ENCODE measurements at regions not wholly inside any gene's neighbourhood (a gene's known extent, or its start where the extent isn't known, plus 50 kb on each side); places are given as distances from the start of the nearest gene placed in this dataset.

DNA sequence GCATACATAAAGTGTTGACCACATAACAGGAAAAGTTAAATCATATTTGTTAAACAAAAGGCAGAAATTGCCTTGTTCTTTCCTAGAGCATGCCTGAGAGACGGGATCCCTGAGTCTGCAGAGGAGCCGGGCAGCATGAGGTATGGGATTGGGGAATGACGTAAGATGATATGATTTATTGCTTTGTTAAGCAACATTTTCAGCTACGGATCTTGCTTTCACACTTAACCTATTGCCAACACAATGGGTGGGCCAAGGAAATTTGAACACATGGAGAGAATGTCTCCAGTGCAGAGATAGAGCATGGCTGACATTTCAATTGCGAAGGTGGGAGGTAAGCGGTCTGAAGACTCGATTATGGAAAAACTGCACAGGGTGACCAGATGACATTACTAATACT, 76.7 kb downstream of the EMX2 start:
- intact Hi-C loops (cut with DNase I), result no loop called here
- H3K27ac ChIP-seq, result no peak overlapping the region
- H3K4me1 ChIP-seq, result no peaks in the 10 kb centered on the region
- WGBS, 2 donors, result 63 to 74% methylated on average over 7 of the region's 7 CpGs
- H3K4me3 ChIP-seq, result no peak overlapping the region
- no peaks in the 10 kb centered on the region for H3K9me3 ChIP-seq
- no peaks in the 10 kb centered on the region for H3K36me3 ChIP-seq
- H3K27me3 ChIP-seq, result peaks cover 0 to 21% (median 0%) of the 10 kb centered on the region in 4 donors
- TF ChIP-seq, protein P1, sequence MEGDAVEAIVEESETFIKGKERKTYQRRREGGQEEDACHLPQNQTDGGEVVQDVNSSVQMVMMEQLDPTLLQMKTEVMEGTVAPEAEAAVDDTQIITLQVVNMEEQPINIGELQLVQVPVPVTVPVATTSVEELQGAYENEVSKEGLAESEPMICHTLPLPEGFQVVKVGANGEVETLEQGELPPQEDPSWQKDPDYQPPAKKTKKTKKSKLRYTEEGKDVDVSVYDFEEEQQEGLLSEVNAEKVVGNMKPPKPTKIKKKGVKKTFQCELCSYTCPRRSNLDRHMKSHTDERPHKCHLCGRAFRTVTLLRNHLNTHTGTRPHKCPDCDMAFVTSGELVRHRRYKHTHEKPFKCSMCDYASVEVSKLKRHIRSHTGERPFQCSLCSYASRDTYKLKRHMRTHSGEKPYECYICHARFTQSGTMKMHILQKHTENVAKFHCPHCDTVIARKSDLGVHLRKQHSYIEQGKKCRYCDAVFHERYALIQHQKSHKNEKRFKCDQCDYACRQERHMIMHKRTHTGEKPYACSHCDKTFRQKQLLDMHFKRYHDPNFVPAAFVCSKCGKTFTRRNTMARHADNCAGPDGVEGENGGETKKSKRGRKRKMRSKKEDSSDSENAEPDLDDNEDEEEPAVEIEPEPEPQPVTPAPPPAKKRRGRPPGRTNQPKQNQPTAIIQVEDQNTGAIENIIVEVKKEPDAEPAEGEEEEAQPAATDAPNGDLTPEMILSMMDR (IDR thresholded peaks at IDR 0.05), result no peak
- no peak for TF ChIP-seq POLR2A (IDR thresholded peaks at IDR 0.05)
- no peak for DNase-seq

DNA sequence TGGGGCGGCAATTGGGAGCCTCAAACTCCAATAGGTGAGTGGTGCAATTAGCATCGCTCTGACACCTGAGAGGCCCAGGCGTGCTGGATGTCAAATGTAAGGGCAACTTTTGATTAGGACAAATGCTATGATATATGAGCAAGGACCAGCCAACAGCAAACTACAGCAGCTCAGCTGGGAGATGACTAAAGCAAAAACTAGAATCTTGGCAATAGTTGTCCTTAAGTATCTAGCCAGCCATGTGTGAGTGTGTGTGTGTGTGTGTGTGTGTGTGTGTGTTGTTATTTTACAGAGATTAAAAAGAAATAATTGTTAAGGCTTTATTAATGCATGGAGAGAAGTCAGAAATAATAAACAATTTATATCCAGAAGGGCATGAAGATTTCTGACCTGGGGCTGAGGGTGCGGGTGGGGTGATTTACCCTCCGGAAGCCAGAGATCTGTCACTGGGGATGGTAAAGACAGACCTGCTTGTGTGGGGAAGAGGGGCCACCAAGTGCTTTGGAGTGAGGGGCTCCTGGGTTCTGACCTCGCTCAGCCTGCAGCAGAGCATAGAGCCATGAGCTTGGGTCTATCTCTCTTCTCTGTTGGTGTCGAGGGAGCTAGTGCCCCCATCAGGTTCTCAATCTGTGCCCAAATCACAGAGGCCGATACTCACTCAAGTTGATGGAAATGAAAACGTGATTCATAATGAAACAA, 77.3 kb downstream of the EMX2 start:
- Histone ChIP-seq H3K4me1 (no peaks in the 10 kb centered on the region), H3K36me3 (no peaks in the 10 kb centered on the region), H3K27ac (no peak overlapping the region), H3K9me3 (no peaks in the 10 kb centered on the region), H3K27me3 (peaks cover 0 to 21% (median 0%) of the 10 kb centered on the region in 4 donors), H3K4me3 (no peak overlapping the region)
- intact Hi-C loops (cut with DNase I), result no loop called here
- no peak for DNase-seq
- no peak for TF ChIP-seq POLR2A (IDR thresholded peaks at IDR 0.05)
- TF ChIP-seq, protein P1 (IDR thresholded peaks at IDR 0.05), result no peak
- 64 to 81% methylated on average over 9 of the region's 9 CpGs for WGBS, 2 donors

DNA sequence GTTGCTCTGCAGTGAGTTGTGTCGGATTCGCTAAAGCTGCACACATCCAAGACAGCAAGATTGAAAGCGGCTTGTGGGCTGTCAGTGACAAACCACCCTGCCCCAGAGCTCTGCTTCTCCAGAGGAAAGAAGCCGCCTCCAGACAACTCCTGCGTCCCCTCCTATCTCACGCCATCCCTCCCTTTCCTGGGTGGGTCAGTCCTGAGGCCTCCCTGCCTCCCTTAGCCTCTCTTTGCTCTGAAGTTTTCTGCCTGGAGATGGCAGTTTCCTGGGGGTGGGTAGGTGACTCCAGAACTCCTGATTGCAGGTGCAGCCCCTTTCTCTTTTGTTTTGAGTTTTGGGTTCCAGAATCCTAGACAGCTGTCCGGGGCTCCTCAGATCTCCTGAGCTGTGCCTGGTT, 78.7 kb downstream of the EMX2 start:
- H3K4me3 ChIP-seq, result no peak overlapping the region
- H3K36me3 ChIP-seq, result no peaks in the 10 kb centered on the region
- no peaks in the 10 kb centered on the region for H3K9me3 ChIP-seq
- 71 to 77% methylated on average over 7 of the region's 7 CpGs for WGBS, 2 donors
- DNase-seq, result no peak
- H3K27me3 ChIP-seq, result peaks cover 0 to 21% (median 0%) of the 10 kb centered on the region in 4 donors
- intact Hi-C loops (cut with DNase I), result no loop called here
- no peak overlapping the region for H3K27ac ChIP-seq
- TF ChIP-seq, protein P1 (IDR thresholded peaks at IDR 0.05), result no peak
- TF ChIP-seq POLR2A (IDR thresholded peaks at IDR 0.05), result no peak
- H3K4me1 ChIP-seq, result no peaks in the 10 kb centered on the region

DNA sequence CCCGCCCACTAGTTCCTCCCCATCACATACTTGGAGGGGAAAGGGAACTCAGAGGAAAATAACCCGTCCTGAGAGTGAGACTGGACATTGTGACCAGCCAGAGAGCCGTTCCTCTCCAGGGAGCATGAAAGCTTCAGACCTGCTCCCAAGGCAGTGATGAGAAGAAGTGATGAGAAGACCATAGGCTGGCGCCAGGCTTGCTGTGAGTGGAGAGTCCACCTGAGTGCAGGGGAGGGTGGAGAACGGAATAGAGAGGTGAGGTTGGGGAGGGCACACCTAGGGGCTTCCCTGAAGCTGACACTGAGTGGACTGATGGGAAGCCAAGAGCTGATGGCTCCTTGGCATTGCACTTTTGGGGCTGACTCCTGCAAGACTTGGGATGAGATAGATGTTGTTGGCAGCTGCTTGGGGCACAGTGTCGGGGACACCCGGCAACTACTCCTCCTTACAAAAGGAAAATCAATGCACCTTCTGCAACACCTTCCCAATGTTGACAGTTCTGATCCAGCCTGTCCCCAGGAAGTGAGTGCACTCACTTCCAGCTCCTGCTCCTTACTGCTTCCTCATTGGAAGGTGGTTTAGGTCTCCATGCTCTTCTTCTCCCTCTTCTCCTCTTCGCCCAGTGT, 79.4 kb downstream of the EMX2 start:
- no peak for TF ChIP-seq POLR2A (IDR thresholded peaks at IDR 0.05)
- TF ChIP-seq, protein P1 (IDR thresholded peaks at IDR 0.05), result no peak
- intact Hi-C loops (cut with DNase I), result no loop called here

DNA sequence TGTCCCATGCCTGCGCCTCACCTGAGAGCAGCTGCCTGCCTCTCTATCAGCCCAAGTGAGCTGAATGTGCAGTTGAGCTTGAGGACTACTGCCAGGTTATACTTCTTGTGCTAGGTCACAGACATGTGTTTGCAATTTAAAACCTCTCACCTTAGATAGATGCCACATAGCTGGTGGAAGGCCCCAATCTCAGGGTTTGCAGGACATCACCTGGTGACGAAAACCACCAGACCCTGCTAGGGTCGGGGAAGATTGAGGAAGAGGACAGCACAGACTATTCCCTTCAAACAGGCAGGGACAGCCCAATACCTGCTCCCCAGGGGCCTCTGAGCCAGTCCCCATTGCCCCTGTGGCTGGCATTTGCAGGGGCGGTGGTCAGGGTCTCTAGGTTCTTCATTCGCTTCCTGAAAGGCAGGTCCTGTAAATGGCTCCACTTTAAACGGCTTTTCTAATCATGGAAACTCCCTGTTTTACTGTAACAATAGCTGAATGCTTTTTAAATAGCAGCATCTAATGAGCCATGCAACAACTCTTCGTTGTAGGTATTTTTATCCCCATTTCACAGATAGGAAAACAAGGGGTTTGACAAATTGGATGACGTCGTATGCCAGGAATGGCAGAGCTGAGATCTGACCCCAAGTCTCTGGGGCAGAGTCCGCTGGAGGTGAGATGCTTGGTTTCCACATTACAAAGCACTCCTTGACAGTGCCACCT, 80.1 kb downstream of the EMX2 start:
- intact Hi-C loops (cut with DNase I), result no loop called here
- Histone ChIP-seq H3K36me3 (no peaks in the 10 kb centered on the region), H3K27ac (no peak overlapping the region), H3K27me3 (peaks cover 0 to 21% (median 0%) of the 10 kb centered on the region in 4 donors), H3K4me1 (no peaks in the 10 kb centered on the region), H3K4me3 (no peak overlapping the region), H3K9me3 (no peaks in the 10 kb centered on the region)
- WGBS, 2 donors, result 75 to 82% methylated on average over 10 of the region's 10 CpGs
- no peak for DNase-seq
- TF ChIP-seq, protein P1 (IDR thresholded peaks at IDR 0.05), result no peak
- no peak for TF ChIP-seq POLR2A (IDR thresholded peaks at IDR 0.05)

More for the DNA sequence above, 79.4 kb downstream of the EMX2 start:
- Histone ChIP-seq H3K36me3 (no peaks in the 10 kb centered on the region), H3K27me3 (peaks cover 0 to 21% (median 0%) of the 10 kb centered on the region in 4 donors), H3K4me3 (no peak overlapping the region), H3K9me3 (no peaks in the 10 kb centered on the region), H3K4me1 (no peaks in the 10 kb centered on the region), H3K27ac (no peak overlapping the region)
- no peak for DNase-seq
- WGBS, 2 donors, result 68 to 73% methylated on average over 6 of the region's 8 CpGs

All from esophagus squamous epithelium (tissue), 5 donors.